ENCODE measurements at regions not wholly inside any gene's neighbourhood (a gene's known extent, or its start where the extent isn't known, plus 50 kb on each side); places are given as distances from the start of the nearest gene placed in this dataset.

DNA sequence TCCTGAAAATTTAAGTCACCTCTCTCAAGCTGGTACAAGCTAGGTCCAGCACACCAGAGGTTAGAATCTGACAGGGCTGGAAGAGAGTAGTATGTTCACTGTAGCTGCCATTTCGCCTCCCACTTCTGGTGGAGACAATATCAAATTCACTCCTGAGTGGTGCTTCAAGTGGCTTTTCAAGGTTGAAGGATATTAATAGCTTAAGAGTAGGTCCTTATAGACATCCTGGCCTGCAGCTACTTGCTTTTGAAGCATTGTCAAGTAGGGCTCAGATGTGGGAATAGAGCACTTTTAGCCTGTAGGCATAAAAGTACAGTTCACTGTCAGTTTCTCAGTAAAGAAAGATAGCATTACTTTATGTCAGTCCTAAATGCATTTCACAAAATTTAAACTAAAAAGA lies 270.5 kb upstream of the PLPP4 start:
- TF ChIP-seq YY1 (IDR thresholded peaks at IDR 0.05; ENCODE audit: insufficient read depth, insufficient read length) (no peak), SUZ12 (IDR thresholded peaks at IDR 0.05; ENCODE audit: extremely low read depth, insufficient read depth, insufficient read length) (no peak), ZNF274 (IDR thresholded peaks at IDR 0.05; ENCODE audit: low read depth, low read length) (no peak)
